Gastroesophageal sphincter (tissue), 3 donors: ENCODE measurements at regions not wholly inside any gene's neighbourhood (a gene's known extent, or its start where the extent isn't known, plus 50 kb on each side); places are given as distances from the start of the nearest gene placed in this dataset.

Experiments used
- CTCF ChIP-seq, 4 experiments: fragments of 200-600 bp in 2 of 4; fragments of 450-650 bp in 2 of 4; sonication (generic) in 1 of 4; IDR thresholded peaks; one replicate each; pipeline ENCODE4 v1.5.1; 2017 to 2019; ENCODE audit warnings: antibody characterized with exemption in 4 of 4, mild to moderate bottlenecking in 2 of 4, moderate library complexity in 2 of 4
- POLR2A ChIP-seq, 2 donors: fragments of 450-650 bp; IDR thresholded peaks; one replicate each; pipeline ENCODE4 v1.6.1; 2017; ENCODE audit warnings: antibody characterized with exemption in 2 of 2, mild to moderate bottlenecking in 2 of 2, moderate library complexity in 1 of 2
- POLR2AphosphoS5 ChIP-seq: sonication (generic); formaldehyde crosslinking; IDR thresholded peaks from one replicate; pipeline ENCODE4 v1.6.1; 2017; ENCODE audit warnings: antibody characterized with exemption

DNA sequence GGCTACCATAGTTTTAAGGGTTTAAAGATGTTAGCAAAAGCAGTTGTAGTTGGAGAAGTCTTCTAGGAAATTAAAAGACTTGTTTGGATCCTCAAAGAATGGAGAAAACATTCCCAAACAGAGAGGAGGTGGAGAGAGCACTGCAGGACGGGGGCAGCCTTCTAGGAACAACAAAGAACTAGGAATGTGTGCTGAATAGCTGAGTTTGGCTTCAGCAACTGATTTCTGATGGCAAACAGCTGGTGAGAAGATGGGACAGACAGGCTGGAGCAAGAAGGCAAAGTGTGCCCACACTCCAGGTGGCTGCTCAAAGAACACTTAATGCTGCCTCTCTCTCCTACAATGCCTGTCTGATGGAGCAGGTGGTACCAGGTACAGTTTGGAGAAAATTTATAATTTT, 1331.1 kb downstream of the ADGRL3 start:
- TF ChIP-seq CTCF (IDR thresholded peaks at IDR 0.05) (no peak), POLR2AphosphoS5 (no peak), POLR2A (IDR thresholded peaks at IDR 0.05) (no peak)
